ENCODE measurements at regions not wholly inside any gene's neighbourhood (a gene's known extent, or its start where the extent isn't known, plus 50 kb on each side); places are given as distances from the start of the nearest gene placed in this dataset.
"Not testable (repeated sequence)": the region's sequence is repeated elsewhere in the genome, so short reads cannot be mapped to it uniquely, and the experiment has no call there.

DNA sequence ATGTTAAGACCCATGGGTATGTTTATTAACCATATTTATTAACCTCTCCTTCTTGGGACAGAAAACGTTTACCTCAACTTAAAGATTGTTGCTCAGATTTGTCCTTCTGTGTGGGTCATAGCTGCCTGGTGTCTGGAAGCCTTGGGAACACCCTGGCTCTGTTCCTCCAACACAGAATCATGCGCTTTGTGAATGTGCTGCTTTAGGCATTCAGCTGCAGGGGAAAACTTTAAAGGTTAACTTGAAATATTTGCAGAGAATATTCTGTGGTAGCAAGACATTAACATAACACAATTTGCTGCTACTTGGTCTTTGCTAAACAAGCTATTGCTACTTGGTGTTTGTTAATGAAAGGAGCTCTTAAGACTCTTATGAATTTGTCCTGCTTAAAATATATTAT lies 50.5 kb upstream of the THOC3 start:
- H3K4me1 Mint-ChIP-seq (ENCODE audit: low read depth); H3K9me3 Mint-ChIP-seq; intact Hi-C loops (cut with micrococcal nuclease); H3K27ac Mint-ChIP-seq; H3K36me3 Mint-ChIP-seq (ENCODE audit: low read depth); H3K4me3 Mint-ChIP-seq; H3K27me3 Mint-ChIP-seq: not testable (repeated sequence)

DNA sequence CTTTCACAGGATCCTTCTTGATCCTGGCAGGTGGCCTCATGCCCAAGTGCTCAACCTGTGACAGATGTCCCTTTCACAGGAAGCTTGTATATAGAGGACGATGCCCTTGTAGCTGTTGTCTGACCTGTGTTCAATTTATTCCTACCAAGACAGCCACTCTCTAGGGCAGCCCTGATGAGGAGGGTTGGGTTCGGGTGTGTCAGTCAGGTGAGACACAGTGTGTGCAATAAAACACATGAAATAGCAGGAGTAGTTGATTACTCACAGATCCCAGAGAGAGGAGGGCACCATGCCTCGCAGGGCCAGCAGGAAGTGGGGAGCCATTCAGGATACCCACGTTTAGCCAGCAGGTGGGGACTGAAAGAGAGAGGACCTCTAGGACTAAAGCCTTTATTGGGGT lies 52.7 kb upstream of the THOC3 start:
- H3K27ac Mint-ChIP-seq; H3K36me3 Mint-ChIP-seq (ENCODE audit: low read depth); H3K9me3 Mint-ChIP-seq; intact Hi-C loops (cut with micrococcal nuclease); H3K4me1 Mint-ChIP-seq (ENCODE audit: low read depth); H3K4me3 Mint-ChIP-seq; H3K27me3 Mint-ChIP-seq: not testable (repeated sequence)

DNA sequence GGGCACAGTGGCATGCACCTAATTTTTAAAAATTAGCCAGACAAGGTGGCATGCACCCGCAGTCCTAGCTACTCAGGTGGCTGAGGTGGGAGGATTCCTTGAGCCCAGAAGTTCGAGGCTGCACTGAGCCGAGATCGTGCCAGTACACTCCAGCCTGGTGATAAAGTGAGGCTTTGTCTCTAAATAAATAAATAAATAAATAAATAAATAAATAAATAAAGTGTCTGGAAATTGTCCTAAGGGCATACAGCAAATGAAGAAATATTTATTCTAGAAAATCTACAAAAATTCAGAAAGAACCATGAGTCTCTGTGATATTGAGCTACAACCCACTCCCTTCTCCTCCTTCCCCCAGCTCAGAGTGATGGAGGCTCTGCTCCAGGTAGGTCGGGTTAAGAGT lies 55.4 kb upstream of the THOC3 start:
- H3K9me3 Mint-ChIP-seq; intact Hi-C loops (cut with micrococcal nuclease); H3K27me3 Mint-ChIP-seq; H3K27ac Mint-ChIP-seq; H3K4me3 Mint-ChIP-seq; H3K36me3 Mint-ChIP-seq (ENCODE audit: low read depth); H3K4me1 Mint-ChIP-seq (ENCODE audit: low read depth): not testable (repeated sequence)

DNA sequence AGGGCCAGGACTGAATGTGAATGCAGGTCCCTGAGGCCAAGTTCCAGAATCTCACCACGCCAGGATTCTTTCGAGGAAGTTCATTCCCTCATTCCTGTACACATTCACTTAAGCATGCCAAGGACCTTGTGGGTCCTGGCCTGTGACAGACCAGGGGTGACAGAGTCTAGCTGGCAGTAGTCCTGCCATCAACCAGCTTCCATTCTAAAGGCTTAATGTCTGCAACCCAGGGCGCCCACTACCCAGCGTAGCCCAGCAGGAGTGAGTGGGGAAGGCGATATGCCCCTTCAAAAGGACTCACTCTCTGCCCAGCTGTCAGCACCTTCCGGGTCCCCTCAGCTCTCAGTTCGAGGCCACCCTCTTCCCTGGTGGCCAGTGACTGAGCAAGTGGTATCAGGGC lies 61.3 kb upstream of the THOC3 start:
- H3K4me3 Mint-ChIP-seq; H3K27ac Mint-ChIP-seq; intact Hi-C loops (cut with micrococcal nuclease); H3K27me3 Mint-ChIP-seq; H3K4me1 Mint-ChIP-seq (ENCODE audit: low read depth); H3K9me3 Mint-ChIP-seq; H3K36me3 Mint-ChIP-seq (ENCODE audit: low read depth): not testable (repeated sequence)

DNA sequence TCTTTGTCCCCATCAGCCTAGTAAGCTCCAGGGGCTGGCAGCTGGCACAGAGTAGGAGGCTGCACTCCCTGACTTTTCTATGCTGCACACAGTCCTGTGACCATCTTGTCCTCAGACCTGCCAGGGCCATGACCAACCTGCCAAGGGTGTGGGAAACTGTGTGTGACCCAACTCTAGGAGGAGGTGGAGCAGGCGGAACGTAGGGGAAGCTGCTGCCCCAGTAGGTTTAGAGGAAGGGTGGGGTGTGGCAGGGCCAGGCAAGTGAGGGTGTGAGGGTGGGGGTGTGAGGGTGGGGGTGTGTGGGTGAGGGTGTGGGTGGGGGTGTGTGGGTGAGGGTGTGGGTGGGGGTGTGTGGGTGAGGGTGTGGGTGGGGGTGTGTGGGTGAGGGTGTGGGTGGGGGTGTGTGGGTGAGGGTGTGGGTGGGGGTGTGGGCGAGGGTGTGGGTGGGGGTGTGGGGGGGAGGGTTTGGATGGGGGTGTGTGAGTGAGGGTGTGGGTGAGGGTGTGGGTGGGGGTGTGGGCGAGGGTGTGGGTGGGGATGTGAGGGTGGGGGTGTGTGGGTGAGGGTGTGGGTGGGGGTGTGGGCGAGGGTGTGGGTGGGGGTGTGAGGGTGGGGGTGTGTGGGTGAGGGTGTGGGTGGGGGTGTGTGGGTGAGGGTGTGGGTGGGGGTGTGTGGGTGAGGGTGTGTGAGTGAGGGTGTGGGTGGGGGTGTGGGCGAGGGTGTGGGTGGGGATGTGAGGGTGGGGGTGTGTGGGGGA lies 62.4 kb upstream of the THOC3 start:
- intact Hi-C loops (cut with micrococcal nuclease); H3K27ac Mint-ChIP-seq; H3K4me1 Mint-ChIP-seq (ENCODE audit: low read depth); H3K36me3 Mint-ChIP-seq (ENCODE audit: low read depth); H3K9me3 Mint-ChIP-seq; H3K4me3 Mint-ChIP-seq; H3K27me3 Mint-ChIP-seq: not testable (repeated sequence)

DNA sequence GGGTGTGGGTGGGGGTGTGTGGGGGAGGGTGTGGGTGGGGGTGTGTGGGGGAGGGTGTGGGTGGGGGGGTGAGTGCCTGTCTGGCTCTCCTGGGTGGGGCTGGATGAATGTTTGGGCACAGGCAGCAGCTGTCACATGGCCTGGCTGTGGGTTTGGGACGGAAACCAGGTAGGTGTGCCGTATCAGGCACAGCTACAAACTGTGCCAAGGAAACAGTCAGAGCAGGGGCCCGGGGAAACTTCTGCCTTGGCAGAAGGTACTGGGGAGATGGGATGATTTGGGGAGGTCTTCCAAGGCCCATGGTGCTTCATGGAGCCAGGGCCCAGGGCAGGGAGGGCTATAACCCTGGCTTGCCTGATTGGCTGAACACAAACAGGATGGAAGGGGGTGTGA lies 63.0 kb upstream of the THOC3 start:
- H3K9me3 Mint-ChIP-seq; H3K27me3 Mint-ChIP-seq; H3K4me1 Mint-ChIP-seq (ENCODE audit: low read depth); H3K4me3 Mint-ChIP-seq; H3K27ac Mint-ChIP-seq; intact Hi-C loops (cut with micrococcal nuclease); H3K36me3 Mint-ChIP-seq (ENCODE audit: low read depth): not testable (repeated sequence)

DNA sequence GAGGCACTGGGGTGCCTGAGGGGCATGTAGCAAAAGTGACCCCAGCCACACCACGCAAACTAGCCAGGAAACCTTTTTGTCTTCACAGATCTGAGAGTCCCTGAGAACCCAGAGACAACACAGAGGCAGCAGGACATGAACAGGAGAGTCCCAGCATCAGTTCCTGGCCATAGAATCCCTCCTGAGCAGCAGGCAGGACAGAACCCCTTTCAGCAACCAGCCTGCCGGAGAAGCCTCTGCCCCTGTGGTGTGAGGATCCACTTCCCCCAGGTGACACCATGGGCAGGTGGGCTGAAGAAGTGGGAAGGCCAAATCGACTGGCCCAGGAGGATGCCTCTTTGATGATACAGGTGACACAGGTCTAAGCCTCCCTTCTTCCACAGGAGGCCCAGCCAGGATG lies 65.1 kb upstream of the THOC3 start:
- H3K36me3 Mint-ChIP-seq (ENCODE audit: low read depth); H3K9me3 Mint-ChIP-seq; H3K27me3 Mint-ChIP-seq; H3K27ac Mint-ChIP-seq; H3K4me3 Mint-ChIP-seq; H3K4me1 Mint-ChIP-seq (ENCODE audit: low read depth); intact Hi-C loops (cut with micrococcal nuclease): not testable (repeated sequence)

DNA sequence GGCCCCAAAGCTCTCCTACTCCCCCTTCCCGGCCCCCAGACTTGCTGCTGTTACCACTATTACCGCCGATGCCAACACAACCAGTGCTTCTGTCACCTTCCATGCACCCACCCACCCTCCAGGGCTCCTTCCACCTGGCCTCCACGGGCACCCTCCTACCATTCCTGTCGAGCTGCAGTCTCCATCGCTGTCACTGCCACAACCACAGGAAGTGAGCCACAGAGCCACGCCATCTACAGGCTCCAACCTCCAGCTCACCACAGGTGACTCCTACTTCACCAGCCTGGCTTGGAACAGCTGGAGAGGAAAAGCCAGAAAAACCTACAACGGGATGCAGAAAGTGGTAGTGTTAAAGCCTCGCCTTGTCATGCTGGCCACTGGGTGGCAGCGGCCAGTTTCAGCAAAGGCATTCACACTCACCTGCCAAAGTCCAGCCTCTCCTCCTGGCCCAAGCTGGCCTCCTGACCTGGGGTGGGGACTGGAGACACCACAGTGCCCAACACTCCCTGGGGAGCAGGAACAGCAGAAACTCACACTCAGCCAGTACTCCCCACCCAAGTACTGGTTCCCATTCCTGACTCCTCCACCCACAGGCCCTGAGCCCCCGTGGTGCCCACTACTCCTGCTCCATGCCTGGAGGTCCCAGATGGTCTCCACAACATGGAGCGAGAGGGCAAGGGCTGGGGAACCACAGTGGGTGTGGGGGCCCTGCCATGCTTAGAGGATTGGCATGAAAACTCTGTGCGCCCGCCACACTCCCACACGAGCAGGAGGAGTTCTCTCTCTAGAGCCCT lies 66.5 kb upstream of the THOC3 start:
- H3K9me3 Mint-ChIP-seq; H3K27ac Mint-ChIP-seq; H3K4me3 Mint-ChIP-seq; intact Hi-C loops (cut with micrococcal nuclease); H3K4me1 Mint-ChIP-seq (ENCODE audit: low read depth); H3K36me3 Mint-ChIP-seq (ENCODE audit: low read depth): not testable (repeated sequence)
- H3K27me3 Mint-ChIP-seq, result peaks cover 15% of the 10 kb centered on the region

DNA sequence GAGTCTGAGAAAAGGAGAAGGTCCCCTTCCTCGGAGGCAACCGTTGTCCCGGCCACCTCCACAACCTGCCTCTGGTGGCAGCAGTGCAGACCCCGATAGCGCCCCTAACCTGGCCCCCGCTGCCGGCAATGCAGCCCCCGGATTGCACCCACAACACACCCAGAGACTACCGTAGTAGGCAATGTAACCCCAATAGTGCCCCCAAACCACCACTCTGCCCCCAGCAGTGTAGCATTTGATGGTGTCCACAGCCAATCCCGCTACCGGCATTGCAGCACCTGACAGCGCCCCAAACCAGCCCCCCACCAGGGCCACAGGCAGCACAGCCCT lies 67.1 kb upstream of the THOC3 start:
- intact Hi-C loops (cut with micrococcal nuclease); H3K27ac Mint-ChIP-seq; H3K4me1 Mint-ChIP-seq (ENCODE audit: low read depth); H3K36me3 Mint-ChIP-seq (ENCODE audit: low read depth); H3K4me3 Mint-ChIP-seq; H3K9me3 Mint-ChIP-seq: not testable (repeated sequence)
- H3K27me3 Mint-ChIP-seq, result peaks cover 15% of the 10 kb centered on the region

DNA sequence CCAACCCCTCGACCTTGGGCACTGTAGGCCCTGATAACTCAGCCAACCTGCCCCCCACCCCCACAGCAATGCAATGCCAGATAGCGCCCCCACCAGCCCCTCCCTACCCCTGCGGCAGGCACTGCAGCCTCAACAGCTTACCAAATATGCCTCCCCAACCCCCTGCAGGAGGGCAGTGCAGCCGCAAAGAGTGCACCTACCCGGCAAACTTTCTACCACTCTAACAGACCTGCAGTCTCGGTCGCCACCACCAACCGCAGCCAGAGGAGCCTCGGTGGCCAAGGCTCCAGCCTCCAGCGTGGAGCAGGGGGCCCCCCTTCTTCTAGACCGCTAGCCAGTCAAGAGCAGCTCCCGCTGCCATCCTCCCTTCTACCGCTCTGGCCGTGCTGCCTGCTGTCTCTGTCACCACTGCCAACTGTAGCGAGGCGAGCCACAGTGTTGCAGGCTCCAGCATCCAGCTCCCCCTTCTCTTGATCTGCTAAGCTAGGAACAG lies 67.7 kb upstream of the THOC3 start:
- H3K36me3 Mint-ChIP-seq (ENCODE audit: low read depth); H3K4me1 Mint-ChIP-seq (ENCODE audit: low read depth); H3K27ac Mint-ChIP-seq; H3K9me3 Mint-ChIP-seq; intact Hi-C loops (cut with micrococcal nuclease); H3K4me3 Mint-ChIP-seq: not testable (repeated sequence)
- H3K27me3 Mint-ChIP-seq, result peaks cover 15% of the 10 kb centered on the region

DNA sequence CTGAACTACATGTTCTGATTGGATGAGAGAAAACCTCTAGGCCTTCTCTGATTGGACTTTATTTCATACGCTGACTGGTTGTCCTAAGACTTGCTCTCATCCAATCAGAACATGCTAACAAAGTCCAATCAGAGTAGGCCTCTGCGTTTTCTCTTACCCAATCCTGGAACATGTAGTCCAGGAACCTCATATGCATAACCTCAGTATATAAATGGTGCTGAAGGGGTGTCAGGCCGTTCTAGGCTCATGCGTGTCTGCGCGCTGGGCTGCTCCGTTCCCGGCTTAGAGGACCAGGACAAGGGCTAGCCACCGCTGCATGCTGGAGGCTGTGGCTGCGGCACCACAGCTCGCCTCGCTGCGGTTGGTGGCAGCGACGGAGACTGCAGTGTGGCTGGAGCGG lies 68.3 kb upstream of the THOC3 start:
- H3K27ac Mint-ChIP-seq; intact Hi-C loops (cut with micrococcal nuclease); H3K36me3 Mint-ChIP-seq (ENCODE audit: low read depth); H3K4me1 Mint-ChIP-seq (ENCODE audit: low read depth); H3K4me3 Mint-ChIP-seq; H3K9me3 Mint-ChIP-seq: not testable (repeated sequence)
- H3K27me3 Mint-ChIP-seq, result peaks cover 15% of the 10 kb centered on the region

DNA sequence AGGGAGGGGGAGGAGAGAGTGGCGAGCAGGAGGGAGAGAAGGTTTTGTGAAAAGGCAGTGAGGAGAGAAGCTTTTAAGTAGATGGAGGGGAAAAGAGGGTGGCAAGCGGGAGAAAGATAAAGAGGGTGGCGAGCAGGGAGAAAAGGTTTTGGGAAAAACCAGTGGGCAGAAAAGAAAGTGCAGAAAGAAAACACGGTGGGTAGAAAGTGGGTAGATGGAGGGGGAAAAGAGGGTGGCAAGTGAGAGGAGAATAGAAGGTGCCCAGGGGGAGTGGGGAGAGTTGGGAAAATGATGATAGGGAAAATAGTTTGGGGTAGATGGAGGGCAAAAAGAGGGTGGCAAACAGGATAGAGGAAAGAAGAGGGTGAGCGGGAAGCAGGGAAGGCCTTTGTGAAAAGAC lies 69.1 kb upstream of the THOC3 start:
- peaks cover 15% of the 10 kb centered on the region for H3K27me3 Mint-ChIP-seq
- H3K9me3 Mint-ChIP-seq; H3K27ac Mint-ChIP-seq; H3K4me3 Mint-ChIP-seq; H3K36me3 Mint-ChIP-seq (ENCODE audit: low read depth); intact Hi-C loops (cut with micrococcal nuclease); H3K4me1 Mint-ChIP-seq (ENCODE audit: low read depth): not testable (repeated sequence)

DNA sequence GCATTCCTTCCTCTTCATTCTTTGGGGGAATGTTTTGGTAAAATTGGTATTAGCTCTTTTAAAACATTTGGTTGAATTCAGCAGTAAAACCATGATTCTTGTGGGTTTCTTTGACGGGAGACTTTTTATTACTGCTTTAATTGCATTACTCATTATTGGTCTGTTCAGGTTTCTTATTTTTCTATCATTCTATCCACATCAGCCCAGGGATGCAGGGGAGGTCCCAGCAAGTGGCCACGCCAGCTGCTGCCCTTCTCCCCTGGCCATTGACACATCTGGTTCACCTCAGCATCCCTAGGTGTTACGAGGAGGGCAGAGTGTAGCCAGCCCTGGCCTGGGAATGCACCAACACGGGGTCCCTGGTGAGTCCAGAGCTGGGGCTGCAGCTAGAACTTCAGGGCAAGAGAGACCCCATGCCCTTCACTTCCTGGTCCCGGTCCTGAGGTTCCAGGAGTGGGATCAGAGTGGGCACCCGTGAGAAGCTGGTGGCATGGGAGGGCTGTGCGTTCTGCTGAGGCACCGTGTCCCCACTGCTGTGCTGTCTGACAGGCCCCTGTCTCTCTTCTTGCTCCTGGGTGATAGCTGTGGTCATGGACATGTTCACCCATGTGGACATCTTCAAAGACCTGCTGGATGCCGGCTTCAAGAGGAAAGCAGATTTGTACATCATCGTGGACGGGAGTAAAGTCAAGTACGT lies 72.1 kb upstream of the THOC3 start:
- not testable (repeated sequence) for H3K4me1 Mint-ChIP-seq (ENCODE audit: low read depth)

DNA sequence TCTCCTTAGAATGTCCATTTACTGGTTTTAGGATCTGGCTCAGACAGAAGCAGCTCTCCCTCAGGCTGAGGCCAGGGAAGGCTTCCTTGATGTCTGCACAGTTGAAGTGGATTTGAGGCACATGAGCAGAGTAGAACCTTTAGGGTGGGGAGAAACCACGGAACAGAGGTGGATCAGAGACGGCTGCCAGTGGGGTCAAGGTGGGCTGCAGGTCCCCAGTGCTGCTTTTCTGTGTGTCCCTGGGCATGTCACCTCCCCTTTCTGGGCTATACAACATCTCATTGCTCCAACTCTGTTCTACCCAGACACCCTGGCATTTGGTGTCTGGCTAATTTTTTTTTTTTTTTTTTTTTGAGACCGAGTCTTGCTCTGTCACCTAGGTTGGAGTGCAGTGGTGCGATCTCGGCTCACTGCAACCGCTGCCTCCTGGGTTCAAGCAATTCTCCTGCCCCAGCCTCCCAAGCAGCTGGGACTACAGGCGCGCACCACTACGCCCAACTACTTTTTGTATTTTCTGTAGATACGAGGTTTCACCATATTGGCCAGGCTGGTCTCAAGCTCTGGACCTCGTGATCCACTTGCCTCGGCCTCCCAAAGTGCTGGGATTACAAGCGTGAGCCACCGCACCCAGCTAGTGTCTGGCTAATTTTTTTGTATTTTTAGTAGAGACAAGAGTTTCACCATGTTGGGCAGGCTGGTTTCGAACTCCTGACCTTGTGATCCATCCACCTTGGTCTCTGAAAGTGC lies 73.3 kb upstream of the THOC3 start:
- intact Hi-C loops (cut with micrococcal nuclease); H3K9me3 Mint-ChIP-seq; H3K27ac Mint-ChIP-seq; H3K36me3 Mint-ChIP-seq (ENCODE audit: low read depth); H3K4me1 Mint-ChIP-seq (ENCODE audit: low read depth); H3K4me3 Mint-ChIP-seq: not testable (repeated sequence)
- H3K27me3 Mint-ChIP-seq, result peaks cover 15% of the 10 kb centered on the region

More for the DNA sequence above, 72.1 kb upstream of the THOC3 start:
- H3K36me3 Mint-ChIP-seq (ENCODE audit: low read depth); H3K27ac Mint-ChIP-seq; intact Hi-C loops (cut with micrococcal nuclease); H3K9me3 Mint-ChIP-seq; H3K4me3 Mint-ChIP-seq: not testable (repeated sequence)
- peaks cover 15% of the 10 kb centered on the region for H3K27me3 Mint-ChIP-seq
